HG03460 (cell line): ENCODE measurements at regions not wholly inside any gene's neighbourhood (a gene's known extent, or its start where the extent isn't known, plus 50 kb on each side); places are given as distances from the start of the nearest gene placed in this dataset.

Experiments used
- ATAC-seq: cut with Tn5 transposase; IDR thresholded peaks from one replicate; pipeline ENCODE4 v1.9.1; 2021; ENCODE audit not compliant: unreplicated experiment

DNA sequence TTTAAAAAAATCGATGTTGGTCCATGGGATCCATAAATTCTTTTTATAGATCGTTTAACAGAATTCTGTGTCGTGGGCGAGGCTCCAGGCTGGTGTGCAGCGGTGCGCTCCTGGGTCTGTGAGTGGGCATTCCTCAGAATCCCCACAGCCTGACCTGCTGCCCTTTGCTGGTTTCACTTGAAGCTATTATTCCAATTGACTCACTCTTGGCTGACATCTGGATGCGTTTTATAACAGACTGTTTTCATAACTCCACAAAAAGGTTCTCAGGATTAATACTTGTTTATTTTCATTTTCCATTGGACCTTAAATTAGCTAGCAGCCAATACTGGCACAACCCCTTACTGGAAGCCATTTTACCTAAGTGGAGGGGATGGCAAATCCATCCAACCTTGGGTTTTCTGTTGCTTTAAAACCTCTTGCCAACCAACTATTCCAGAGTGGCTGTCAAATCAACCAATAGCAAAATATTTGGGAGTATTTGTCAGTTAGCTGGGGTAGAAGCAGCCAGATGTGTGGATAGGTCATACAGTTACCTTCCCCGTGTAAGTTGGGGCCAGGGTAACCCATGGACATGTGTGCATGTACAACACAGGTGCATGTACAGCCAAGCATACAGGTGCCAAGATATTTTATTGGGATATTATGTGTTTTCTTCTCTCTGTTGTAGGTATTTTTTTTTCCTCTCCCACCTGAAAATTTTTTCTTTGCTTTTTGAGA is 160.7 kb upstream of the ZNF32 start:
- no peak for ATAC-seq

DNA sequence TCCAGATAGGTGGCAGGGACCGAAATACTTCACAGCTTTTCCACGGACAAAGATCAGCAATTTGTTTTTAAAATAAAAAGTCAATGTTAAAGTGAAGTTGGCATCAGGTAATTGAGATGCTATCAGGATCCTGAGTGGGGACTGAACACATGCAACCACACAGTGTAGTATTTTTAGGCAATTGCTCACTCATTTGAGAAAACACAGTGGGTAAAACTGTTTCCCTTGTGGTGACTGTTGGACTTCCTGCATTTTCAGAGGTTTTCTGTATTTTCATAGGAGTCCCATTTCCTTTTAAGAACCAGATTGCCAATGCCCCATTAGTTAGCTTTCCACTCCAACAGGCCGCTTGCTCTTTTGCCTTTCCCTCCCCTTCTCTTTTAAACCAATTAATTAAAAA is 159.5 kb upstream of the ZNF32 start:
- peak; percentile 89 for ATAC-seq

DNA sequence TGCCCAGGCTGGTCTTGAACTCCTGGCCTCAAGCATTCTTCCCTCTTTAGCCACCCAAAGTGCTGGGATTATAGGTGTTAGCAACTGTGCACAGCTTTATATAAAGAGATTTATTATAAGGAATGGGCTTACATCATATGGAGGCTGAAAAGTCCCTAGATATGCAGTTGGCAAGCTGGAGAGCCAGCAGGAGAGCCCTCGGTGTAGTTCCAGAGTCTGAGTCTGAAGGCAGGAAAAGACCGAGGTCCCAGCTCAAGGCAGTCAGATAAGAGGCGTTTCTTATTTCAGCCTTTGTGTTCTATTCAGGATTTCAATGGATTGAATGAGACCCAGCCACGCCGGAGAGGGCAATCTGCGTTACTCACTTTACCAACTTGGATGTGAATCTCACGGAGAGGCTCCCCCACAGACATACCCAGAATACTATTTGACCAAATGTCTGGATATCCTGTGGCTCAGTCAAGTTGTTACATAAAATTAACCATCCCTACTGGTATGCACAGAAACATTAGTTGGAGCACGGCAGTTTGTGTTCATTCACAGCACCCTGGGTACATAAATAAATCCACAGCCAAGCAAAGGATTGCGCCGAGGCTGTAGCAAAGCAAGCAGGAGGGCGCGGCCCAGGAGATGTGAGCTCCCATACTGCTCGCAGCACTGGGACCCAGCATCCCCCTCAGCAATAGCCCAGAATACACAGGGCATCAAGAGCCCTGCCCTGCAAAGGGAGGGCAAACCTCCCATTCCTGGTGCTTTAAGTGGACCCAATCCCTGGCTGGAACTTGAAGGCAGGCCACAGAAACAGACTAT is 158.4 kb upstream of the ZNF32 start:
- no peak for ATAC-seq

DNA sequence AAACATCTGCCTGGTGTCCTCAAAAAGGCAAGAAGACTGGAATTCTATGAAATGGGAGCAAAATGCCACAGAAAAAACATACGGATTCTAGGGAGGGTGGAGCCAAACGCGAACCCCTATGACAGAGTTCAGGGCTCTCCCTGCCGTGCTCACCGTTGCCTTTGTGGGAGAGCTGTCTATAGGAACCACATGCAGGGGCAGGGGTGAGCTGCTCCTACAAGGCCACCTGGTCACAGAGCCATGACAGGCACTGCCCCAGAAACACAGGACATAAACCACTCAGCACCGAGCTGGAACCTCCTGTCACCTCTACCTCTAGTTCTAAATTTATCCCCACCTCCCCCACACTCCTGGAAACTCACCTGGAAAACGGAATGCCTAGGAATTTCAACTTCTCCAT is 155.1 kb upstream of the ZNF32 start:
- ATAC-seq, result no peak

DNA sequence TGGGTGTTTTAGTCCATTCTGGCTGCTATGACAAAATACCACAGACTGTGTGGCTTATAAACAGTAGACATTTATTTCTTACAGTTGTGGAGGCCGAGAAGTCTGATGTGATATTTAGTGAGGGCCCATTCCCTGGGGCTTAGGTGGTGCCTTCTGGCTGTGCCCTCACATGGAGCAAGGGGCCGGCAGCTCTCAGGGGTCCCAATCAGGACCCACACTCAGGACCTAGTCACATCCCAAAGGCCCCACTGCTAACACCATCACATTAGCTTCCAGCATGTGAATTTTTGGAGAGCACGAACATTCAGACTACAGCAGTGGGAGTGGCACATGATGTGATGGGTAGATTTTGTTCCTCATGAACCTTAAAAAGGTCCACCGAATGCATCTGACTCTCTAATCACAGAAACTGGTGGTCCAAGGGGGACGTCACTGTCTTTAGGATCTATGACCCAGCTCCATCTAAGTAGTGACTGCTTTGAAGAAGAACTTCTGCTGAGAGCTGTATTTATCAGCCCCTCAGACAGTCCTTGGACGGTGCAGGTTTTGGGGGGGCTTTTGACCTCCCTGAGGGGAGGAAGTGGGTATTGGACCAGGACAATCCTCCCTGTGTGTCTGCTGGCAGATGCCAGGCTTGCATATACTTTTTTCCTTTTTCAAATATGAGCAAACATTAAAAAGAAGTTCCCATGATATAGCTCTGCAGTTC is 154.5 kb upstream of the ZNF32 start:
- ATAC-seq, result no peak

DNA sequence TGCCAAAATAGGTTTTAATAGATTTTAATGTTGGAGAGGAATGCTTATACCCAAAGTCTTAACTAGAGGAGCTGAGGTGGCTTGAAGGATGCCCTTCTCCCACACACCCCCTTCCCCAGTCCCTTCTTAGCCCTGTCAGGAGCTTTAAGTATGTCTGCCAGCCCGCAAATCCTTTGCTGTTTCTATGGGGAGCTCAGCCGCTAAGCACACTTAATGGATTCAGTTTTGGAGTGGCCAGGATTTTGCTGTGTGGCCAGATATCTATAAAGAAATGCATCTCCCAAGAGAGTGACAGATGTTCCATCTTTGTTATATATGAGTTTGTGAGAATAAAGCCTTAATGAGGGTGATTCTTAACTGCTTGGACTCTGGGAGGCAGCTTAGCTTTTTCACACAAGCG is 152.9 kb upstream of the ZNF32 start:
- no peak for ATAC-seq

DNA sequence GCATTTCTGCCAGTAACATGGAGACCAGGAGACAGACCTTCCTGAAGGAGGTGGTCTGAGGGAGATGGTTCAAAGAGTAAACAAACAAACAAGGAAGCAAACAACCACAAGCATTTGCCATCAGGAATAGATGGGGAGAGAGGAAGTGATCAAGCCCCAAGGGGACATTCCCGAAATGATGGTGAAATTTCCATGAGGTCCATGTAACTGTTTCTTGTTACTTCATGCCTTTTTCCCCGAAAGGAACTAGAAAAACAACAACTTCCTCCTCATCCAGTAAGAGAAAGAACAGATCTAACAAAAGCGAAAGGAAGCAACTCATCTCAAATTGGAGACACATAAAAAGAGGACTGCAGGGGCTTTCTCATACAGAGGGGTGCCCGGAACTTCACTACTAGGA is 152.5 kb upstream of the ZNF32 start:
- ATAC-seq, result no peak

DNA sequence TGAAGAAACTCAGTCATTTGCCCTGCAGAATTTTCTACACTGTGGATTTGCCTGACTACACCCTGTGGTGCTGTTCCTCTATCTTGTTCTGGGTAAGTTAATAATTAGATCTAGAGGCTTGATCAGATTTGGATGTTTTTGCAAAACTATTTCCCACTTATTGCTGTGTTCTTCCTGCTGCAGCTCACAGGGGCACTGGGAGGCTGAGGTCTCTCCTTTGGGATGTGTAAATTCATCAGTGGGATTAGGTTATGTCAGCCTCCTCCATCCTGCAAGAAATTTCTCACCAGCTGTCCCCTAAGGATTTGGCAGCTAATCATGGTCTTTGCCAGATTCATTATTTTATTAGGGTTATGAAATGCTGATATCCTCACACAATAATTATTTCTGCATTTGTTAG is 148.1 kb upstream of the ZNF32 start:
- no peak for ATAC-seq

DNA sequence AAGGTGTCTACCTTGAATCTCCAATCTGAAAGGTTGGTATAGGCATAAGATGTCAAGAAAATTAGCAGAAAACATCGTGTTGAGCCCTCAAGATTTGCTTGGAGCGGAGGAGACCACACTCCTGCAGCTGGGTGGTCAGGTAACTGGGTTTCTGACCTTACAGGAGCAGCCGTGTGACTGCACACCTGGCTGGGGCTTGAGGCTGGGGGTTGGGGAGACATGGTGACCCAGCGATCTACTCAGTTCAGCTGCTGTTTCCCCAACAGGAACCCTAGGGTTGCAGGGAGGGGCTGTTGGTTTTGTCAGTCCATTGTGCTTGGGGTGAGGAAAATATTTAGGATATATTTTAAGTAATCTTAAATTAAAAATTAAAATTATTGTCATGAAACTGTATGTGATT is 147.0 kb upstream of the ZNF32 start:
- no peak for ATAC-seq

DNA sequence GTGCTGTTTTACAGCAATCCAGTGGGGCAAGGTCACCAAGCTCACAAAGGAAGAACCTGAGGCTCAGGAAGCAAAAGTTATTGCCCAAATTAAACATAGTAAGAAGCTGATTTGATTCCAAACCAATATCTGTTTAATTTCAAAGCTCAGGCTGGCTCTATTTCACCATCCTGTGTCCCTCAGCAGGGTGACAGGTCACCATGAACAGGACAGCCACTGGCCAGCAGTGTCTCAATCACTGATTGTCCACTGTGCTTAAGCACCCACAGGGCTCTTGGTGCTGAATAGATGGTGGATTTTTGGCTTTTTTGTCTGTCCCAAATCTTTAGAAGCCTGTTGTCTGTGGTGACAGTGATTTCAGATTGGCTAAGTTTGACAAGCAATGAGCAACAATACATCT is 146.4 kb upstream of the ZNF32 start:
- no peak for ATAC-seq

DNA sequence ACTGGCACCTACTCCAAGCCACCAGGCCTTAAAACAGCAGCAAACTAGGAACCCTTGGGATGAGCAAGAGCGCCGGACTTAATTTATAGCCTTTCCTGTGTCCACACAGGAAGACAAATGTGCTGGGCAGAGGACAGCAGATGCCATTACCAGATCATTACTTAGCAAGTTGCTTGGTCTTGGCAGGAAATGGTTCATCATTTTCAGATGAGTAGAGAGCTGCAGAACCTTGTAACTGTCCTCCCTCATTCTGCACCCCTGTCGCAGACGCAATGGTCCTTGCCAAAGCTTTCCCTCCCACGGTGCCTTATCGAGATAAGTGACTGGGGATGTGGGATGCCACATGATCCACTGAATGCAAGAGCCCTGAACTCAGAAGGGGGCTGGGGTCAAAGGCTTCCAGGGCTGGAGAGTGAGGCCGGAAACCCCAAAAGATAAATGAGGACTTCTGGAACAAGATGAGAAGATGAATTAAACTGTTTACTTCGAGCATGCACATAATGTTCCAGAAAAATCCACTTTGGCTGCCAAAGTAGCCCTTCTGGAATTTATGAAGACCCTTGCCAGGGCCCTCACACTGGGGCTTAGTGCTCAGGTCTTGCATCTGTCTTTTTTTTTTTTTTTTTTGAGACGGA is 145.6 kb upstream of the ZNF32 start:
- no peak for ATAC-seq

DNA sequence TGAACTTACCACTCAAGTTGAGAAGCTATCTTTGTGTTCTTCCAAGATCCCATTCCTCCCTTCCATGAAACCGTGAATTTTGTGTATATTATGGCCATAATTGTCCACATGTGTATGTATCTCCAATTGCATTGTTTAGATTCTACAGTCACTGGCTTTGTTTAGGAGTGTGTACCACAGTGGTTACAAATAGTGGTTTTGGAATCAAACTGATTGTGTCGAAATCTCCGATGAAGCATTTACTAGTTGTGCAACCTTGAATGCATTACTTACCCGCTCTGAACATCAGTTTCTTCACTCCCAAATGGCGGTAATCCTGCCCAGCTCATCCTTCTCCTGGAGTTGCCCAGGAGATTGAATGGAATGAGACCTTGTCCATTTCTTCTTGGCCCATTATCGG is 145.0 kb upstream of the ZNF32 start:
- ATAC-seq, result no peak

DNA sequence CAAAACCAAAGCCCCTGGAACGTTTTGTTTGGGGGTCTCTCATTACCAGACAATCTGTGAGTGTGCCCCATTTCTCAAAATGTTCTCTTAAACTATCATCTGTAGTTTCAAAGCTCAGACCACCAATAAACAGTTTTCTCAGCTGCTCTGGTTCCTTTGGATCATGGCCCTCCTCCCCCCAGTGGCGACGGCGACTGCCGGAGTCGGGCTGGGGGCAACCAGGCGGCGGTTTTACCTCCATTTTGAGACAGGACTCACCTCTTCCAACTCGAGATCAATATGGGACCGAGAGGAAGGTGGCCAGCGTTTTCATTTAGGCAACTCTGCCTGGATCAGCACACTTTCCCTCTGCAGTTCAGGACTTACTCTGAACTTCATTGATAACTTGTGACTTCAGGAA is 141.5 kb upstream of the ZNF32 start:
- no peak for ATAC-seq

DNA sequence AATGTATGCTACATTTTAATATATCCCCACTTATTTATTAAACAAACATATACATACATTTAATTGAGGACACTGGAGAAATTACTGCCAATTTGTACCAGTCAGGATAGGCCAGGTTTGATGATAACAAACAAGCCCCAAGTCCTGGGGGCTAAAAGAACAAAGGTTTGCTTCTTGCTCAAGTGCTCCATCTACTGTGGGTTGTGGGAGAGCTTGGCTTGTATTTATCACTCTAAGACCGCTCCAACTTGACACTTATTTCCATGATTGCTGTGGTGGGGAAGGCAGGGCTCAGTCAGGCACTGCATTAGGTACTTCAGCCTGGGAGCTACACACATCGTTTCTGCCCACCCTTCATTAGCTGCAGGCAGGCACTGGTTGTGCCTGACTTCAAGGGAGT is 136.6 kb upstream of the ZNF32 start:
- no peak for ATAC-seq

DNA sequence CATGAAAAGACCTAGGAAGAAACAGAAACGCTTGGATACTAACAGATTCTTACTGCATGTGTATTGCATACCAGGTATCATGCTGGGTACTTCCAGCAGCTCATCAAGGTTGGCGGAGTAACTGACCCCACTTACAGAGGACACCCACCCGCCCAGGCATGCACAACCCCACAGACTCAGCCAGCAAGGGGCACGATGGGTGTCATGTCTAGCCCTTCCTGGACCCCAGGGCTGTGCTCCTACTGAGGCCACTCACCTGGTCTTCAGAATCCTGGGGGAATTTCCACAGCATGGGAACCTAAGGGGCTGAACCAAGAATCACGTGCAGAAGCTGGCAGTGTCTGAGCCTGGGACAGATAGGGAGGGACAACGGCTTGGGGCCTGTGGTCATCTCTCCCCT is 134.1 kb upstream of the ZNF32 start:
- no peak for ATAC-seq

DNA sequence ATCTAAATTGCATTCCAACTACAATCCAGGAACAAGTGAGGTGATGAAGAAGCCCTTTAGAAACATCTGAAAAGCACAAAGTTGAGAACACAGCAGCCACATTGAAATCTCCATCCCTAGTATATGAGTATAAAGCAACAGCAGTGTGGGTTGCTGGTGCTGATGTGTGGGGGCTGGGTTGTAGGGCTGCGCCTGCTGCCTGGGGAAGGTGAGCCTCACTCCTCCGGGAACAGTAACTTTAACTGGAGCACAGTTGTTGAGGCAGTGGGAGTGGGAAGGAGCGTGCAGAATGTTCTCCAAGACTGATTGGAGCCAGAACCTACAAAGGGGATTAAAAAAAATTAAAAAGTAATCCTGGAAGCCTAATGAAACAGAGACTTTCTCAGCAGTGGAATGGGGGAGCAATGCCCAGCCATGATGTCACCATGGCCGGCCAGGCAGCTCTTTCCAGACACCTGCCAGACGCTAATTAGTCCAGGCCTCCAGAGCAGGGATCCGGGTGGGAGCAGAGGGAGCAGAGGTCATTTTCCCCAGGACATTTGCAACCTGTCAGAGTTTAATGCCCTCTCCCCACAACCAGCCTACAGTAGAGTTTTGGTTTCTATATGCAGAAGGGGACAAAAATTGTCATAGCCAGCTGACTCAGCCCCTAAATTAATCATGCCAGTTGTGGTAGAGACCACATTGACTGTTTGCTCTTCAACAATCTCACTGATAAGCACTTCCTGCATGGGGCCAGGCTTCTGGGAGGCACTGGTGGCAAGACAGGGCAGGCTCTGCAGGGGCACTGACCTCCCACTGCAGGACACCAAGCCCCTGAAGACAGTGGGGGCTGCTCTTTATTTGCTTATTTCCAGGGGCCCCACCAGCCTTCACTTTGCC is 133.0 kb upstream of the ZNF32 start:
- ATAC-seq, result peak; percentile 63

DNA sequence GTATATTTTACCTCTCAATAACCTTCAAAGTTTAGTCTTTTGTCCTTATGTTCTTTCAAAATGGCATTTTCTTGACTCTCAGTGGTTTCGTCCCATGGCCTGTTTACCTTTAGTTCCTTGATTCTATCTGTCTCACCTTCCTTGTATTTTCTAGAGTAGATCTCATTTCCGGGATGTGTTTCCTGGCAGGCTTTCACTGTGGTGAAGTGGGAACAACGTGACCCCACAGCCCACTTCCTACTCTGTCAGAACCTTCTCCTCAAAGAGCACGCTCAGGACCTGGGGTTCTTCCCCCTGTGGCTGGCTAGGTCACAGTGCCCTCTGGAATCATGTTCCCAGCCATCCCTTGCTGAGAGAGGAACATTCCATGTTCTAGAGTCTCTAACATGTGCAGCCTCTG is 129.9 kb upstream of the ZNF32 start:
- ATAC-seq, result no peak

DNA sequence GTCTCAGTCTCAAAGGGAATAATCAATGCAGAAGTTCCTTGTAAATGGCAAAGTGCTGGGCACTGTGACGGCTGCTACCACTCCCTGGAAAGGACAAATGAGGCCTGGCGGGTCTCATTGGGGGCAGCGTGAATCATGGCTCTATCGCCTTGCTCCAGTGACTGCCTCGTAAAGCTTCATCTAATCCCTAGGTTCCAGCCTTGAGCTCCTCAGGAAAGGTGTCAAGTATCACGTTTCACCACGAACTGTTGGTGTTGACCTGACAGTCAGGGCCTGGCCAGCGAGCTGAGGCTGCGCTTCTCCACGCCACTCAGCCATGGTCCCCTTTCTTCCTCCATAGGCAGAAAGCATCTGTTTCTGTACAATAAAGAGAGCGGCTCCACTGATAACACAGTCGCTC is 126.7 kb upstream of the ZNF32 start:
- no peak for ATAC-seq

DNA sequence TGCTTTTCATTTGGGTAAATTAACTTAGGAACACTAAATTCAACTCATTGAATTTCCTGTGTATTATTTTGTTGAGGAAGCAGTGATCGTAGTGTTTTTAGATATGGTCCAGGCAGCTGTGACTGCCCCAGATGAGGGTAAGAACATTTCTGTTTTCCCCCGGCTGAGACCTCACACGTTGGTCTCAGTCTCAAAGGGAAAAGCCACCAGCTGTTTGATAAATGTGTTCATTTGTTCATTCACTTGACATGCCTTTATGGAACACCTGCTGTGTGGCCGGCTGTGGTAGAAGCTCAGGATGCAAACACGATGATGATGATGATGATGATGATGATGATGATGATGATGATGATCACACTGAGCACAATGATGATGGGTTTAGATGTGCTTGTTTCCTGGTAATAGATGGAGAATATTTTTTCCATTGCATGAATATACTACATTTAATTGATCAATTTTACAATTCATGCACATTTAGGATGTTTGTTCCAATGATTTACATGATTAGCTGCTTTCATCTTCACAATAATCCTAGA is 125.6 kb upstream of the ZNF32 start:
- ATAC-seq, result no peak

DNA sequence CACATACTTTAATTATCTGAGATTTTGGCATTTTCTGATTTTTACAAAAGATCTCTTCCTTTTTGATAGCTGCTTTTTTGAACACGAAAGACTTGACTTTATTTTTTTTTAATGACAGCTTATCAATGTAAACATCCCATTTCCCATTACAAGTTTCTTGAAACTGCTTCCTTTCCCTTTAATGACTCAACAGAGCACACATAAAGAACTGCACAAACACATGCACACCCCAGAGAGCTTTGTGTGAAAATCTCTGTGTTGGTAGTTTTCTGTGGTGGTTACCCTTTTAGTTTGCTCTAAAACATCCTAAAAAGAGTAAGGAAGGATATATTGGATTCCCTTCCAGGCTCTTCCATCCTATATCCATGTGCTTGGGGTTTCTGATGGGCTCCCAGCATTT is 125.1 kb upstream of the ZNF32 start:
- ATAC-seq, result no peak
